Vagina (tissue), 2 donors: ENCODE measurements at regions not wholly inside any gene's neighbourhood (a gene's known extent, or its start where the extent isn't known, plus 50 kb on each side); places are given as distances from the start of the nearest gene placed in this dataset.

Source experiments
- DNase-seq, 2 donors: peaks; one replicate each; pipeline ENCODE4 v3.0.0-alpha.2; 2017; ENCODE audit errors: extremely low spot score in 2 of 2
- H3K27ac ChIP-seq: fragments of 200-600 bp; sonication (generic); one replicate; pipeline ENCODE4 v1.5.1; 2019
- H3K27me3 ChIP-seq: fragments of 200-600 bp; sonication (generic); one replicate; pipeline ENCODE4 v1.5.1; 2019
- H3K36me3 ChIP-seq, 2 donors: fragments of 200-600 bp; sonication (generic); one replicate each; pipeline ENCODE4 v1.5.1; 2017 to 2019
- H3K4me1 ChIP-seq: fragments of 200-600 bp; sonication (generic); one replicate; pipeline ENCODE4 v1.5.1; 2019
- H3K4me3 ChIP-seq, 2 donors: fragments of 200-600 bp; sonication (generic); 1 replicate in 1 of 2; 2 replicates in 1 of 2; pipeline ENCODE4 v1.5.1; 2016 to 2019
- H3K9me3 ChIP-seq: fragments of 200-600 bp; sonication (generic); one replicate; pipeline ENCODE4 v1.5.1; 2019
- CTCF ChIP-seq, 3 experiments: fragments of 450-650 bp in 2 of 3; fragments of 200-600 bp in 1 of 3; sonication (generic) in 1 of 3; IDR thresholded peaks; one replicate each; pipeline ENCODE4 v1.5.1; 2017 to 2019; ENCODE audit warnings: antibody characterized with exemption in 3 of 3, mild to moderate bottlenecking in 2 of 3, moderate library complexity in 2 of 3
- POLR2A ChIP-seq, 2 donors: fragments of 450-650 bp; IDR thresholded peaks; one replicate each; pipeline ENCODE4 v1.6.1; 2017; ENCODE audit warnings: antibody characterized with exemption in 2 of 2, mild to moderate bottlenecking in 2 of 2, moderate library complexity in 2 of 2
- POLR2AphosphoS5 ChIP-seq, 2 donors: sonication (generic); formaldehyde crosslinking; IDR thresholded peaks; one replicate each; pipeline ENCODE4 v1.9.0; 2017; ENCODE audit warnings: antibody characterized with exemption in 2 of 2, mild to moderate bottlenecking in 2 of 2, low read depth in 1 of 2; ENCODE audit not compliant: insufficient read depth in 1 of 2
- intact Hi-C: fragments of 100-400 bp; cut with DNase I; formaldehyde crosslinking; loops from one replicate; pipeline ENCODE4 v1.15.1; 2023

- H3K9me3 ChIP-seq = no peaks in the 10 kb centered on the region
- H3K36me3 ChIP-seq = no peaks in the 10 kb centered on the region
- no peak overlapping the region for H3K27ac ChIP-seq
- TF ChIP-seq CTCF (IDR thresholded peaks at IDR 0.05) (no peak), POLR2A (IDR thresholded peaks at IDR 0.05) (no peak), POLR2AphosphoS5 (IDR thresholded peaks at IDR 0.05; ENCODE audit: insufficient read depth in 1 of 2, low read depth in 1 of 2) (no peak)
- H3K4me1 ChIP-seq = no peaks in the 10 kb centered on the region
- H3K27me3 ChIP-seq = no peaks in the 10 kb centered on the region
- no peak for DNase-seq
- no peak overlapping the region for H3K4me3 ChIP-seq
- intact Hi-C loops = no loop called here
These were observed 75.0 kb upstream of the GATA6 start for GRCh38 chr18:22094358-22094734.

GRCh38 chr18:22098563-22098989 lies 70.8 kb upstream of the GATA6 start:
- intact Hi-C loops = no loop called here
- Histone ChIP-seq H3K27ac (no peak overlapping the region), H3K4me3 (no peak overlapping the region), H3K4me1 (no peaks in the 10 kb centered on the region), H3K36me3 (no peaks in the 10 kb centered on the region), H3K27me3 (no peaks in the 10 kb centered on the region), H3K9me3 (no peaks in the 10 kb centered on the region)
- TF ChIP-seq POLR2AphosphoS5 (IDR thresholded peaks at IDR 0.05; ENCODE audit: insufficient read depth in 1 of 2, low read depth in 1 of 2) = no peak
- no peak for TF ChIP-seq POLR2A (IDR thresholded peaks at IDR 0.05)
- no peak for TF ChIP-seq CTCF (IDR thresholded peaks at IDR 0.05)
- no peak for DNase-seq

GRCh38 chr18:22099925-22100324 lies 69.5 kb upstream of the GATA6 start:
- H3K27ac ChIP-seq = no peak overlapping the region
- H3K27me3 ChIP-seq = no peaks in the 10 kb centered on the region
- H3K4me3 ChIP-seq = no peak overlapping the region
- intact Hi-C loops = no loop called here
- no peaks in the 10 kb centered on the region for H3K9me3 ChIP-seq
- DNase-seq = no peak
- H3K4me1 ChIP-seq = no peaks in the 10 kb centered on the region
- H3K36me3 ChIP-seq = no peaks in the 10 kb centered on the region
- no peak for TF ChIP-seq POLR2AphosphoS5 (IDR thresholded peaks at IDR 0.05; ENCODE audit: insufficient read depth in 1 of 2, low read depth in 1 of 2)
- no peak for TF ChIP-seq CTCF (IDR thresholded peaks at IDR 0.05)
- no peak for TF ChIP-seq POLR2A (IDR thresholded peaks at IDR 0.05)

- H3K4me3 ChIP-seq = no peak overlapping the region
- DNase-seq = no peak
- no peaks in the 10 kb centered on the region for H3K36me3 ChIP-seq
- intact Hi-C loops = no loop called here
- H3K27ac ChIP-seq = no peak overlapping the region
- no peaks in the 10 kb centered on the region for H3K9me3 ChIP-seq
- TF ChIP-seq POLR2A (IDR thresholded peaks at IDR 0.05) = no peak
- TF ChIP-seq POLR2AphosphoS5 (IDR thresholded peaks at IDR 0.05; ENCODE audit: insufficient read depth in 1 of 2, low read depth in 1 of 2) = no peak
- TF ChIP-seq CTCF (IDR thresholded peaks at IDR 0.05) = no peak
- H3K4me1 ChIP-seq = no peaks in the 10 kb centered on the region
- H3K27me3 ChIP-seq = no peaks in the 10 kb centered on the region
These were observed 67.7 kb upstream of the GATA6 start for GRCh38 chr18:22101731-22102130.

- H3K36me3 ChIP-seq = no peaks in the 10 kb centered on the region
- intact Hi-C loops = no loop called here
- no peak for DNase-seq
These were observed 66.3 kb upstream of the GATA6 start for GRCh38 chr18:22102953-22103646.

More at GRCh38 chr18:22102953-22103646, 66.3 kb upstream of the GATA6 start:
- no peaks in the 10 kb centered on the region for H3K9me3 ChIP-seq
- H3K27me3 ChIP-seq = no peaks in the 10 kb centered on the region
- no peak overlapping the region for H3K4me3 ChIP-seq
- no peaks in the 10 kb centered on the region for H3K4me1 ChIP-seq
- TF ChIP-seq CTCF (IDR thresholded peaks at IDR 0.05) (no peak), POLR2A (IDR thresholded peaks at IDR 0.05) (no peak), POLR2AphosphoS5 (IDR thresholded peaks at IDR 0.05; ENCODE audit: insufficient read depth in 1 of 2, low read depth in 1 of 2) (peak in 1 of 2 donors; percentile 18)
- no peak overlapping the region for H3K27ac ChIP-seq
